Neural cell (in vitro differentiated cells): ENCODE measurements at regions not wholly inside any gene's neighbourhood (a gene's known extent, or its start where the extent isn't known, plus 50 kb on each side); places are given as distances from the start of the nearest gene placed in this dataset.

Source experiments
- H2AFZ ChIP-seq: fragments of 200-600, 300-800 bp; sonication (generic), shearing (Covaris generic); 2 replicates; pipeline ENCODE4 v1.6.0; 2014; ENCODE audit warnings: low read depth, mild to moderate bottlenecking, antibody characterized with exemption, low read length, moderate library complexity
- H3F3A ChIP-seq: fragments of 200-600 bp; shearing (Covaris generic); 2 replicates; pipeline ENCODE4 v1.6.1; 2016; ENCODE audit warnings: mild to moderate bottlenecking, moderate library complexity, mixed read lengths, antibody characterized with exemption, low read length; ENCODE audit not compliant: insufficient read depth, poor library complexity, severe bottlenecking
- H3K27ac ChIP-seq: fragments of 200-600, 300-800 bp; sonication (generic), shearing (Covaris generic); 2 replicates; pipeline ENCODE4 v1.5.1; 2014; ENCODE audit warnings: mild to moderate bottlenecking, low read length, moderate library complexity
- H3K27me3 ChIP-seq: fragments of 300-800, 200-600 bp; sonication (generic), shearing (Covaris generic); 2 replicates; pipeline ENCODE4 v1.6.0; 2014; ENCODE audit warnings: mild to moderate bottlenecking, low read depth, low read length, moderate library complexity; ENCODE audit not compliant: insufficient read depth
- H3K36me3 ChIP-seq: fragments of 300-800, 200-600 bp; sonication (generic), shearing (Covaris generic); 2 replicates; pipeline ENCODE4 v1.5.1; 2014; ENCODE audit warnings: mild to moderate bottlenecking, antibody characterized with exemption, low read length, moderate library complexity; ENCODE audit not compliant: insufficient read depth
- H3K4me2 ChIP-seq: fragments of 300-800, 200-600 bp; sonication (generic), shearing (Covaris generic); 2 replicates; pipeline ENCODE4 v1.6.0; 2014; ENCODE audit warnings: mild to moderate bottlenecking, low read length
- H3K4me3 ChIP-seq: fragments of 300-800, 200-600 bp; sonication (generic), shearing (Covaris generic); 2 replicates; pipeline ENCODE4 v1.5.1; 2014; ENCODE audit warnings: mild to moderate bottlenecking, low read length, moderate library complexity
- H3K79me2 ChIP-seq: fragments of 200-600 bp; shearing (Covaris generic); replicated peaks from 2 replicates; pipeline ENCODE4 v1.6.0; 2014; ENCODE audit warnings: mild to moderate bottlenecking, low read length, moderate library complexity; ENCODE audit not compliant: insufficient read depth
- H3K9ac ChIP-seq: fragments of 300-800, 200-600 bp; sonication (generic), shearing (Covaris generic); 2 replicates; pipeline ENCODE4 v1.6.1; 2016; ENCODE audit warnings: mild to moderate bottlenecking, low read length, mixed read lengths
- H3K9me2 ChIP-seq: fragments of 200-600 bp; shearing (Covaris generic); 2 replicates; pipeline ENCODE4 v1.6.1; 2016; ENCODE audit warnings: mild to moderate bottlenecking, low read length, mixed read lengths; ENCODE audit not compliant: insufficient read depth
- H3K9me3 ChIP-seq: fragments of 200-600, 300-800 bp; sonication (generic), shearing (Covaris generic); 2 replicates; pipeline ENCODE4 v1.6.1; 2016; ENCODE audit warnings: mild to moderate bottlenecking, mixed run types, low read length, moderate library complexity, mixed read lengths
- H4K20me1 ChIP-seq: fragments of 200-600 bp; shearing (Covaris generic); 2 replicates; pipeline ENCODE4 v1.6.1; 2016; ENCODE audit warnings: mild to moderate bottlenecking, mixed run types; ENCODE audit not compliant: insufficient read depth
- EP300 ChIP-seq: fragments of 450-650 bp; conservative IDR thresholded peaks from 2 replicates; pipeline ENCODE4 v1.6.1; 2014; ENCODE audit warnings: antibody characterized with exemption, mild to moderate bottlenecking, moderate library complexity; ENCODE audit not compliant: poor library complexity, severe bottlenecking
- EZH2 ChIP-seq: fragments of 200-600, 300-800 bp; shearing (Covaris generic), sonication (generic); IDR thresholded peaks from 2 replicates; pipeline ENCODE4 v1.6.1; 2014; ENCODE audit warnings: antibody characterized with exemption, low read length, borderline replicate concordance, mild to moderate bottlenecking; ENCODE audit not compliant: insufficient read depth, poor library complexity, severe bottlenecking
- MXI1 ChIP-seq: fragments of 450-650 bp; conservative IDR thresholded peaks from 2 replicates; pipeline ENCODE4 v1.6.1; 2014; ENCODE audit warnings: antibody characterized with exemption, mild to moderate bottlenecking; ENCODE audit not compliant: poor library complexity, severe bottlenecking
- POLR2AphosphoS5 ChIP-seq: IDR thresholded peaks from 2 replicates; pipeline ENCODE4 v1.6.1; 2012
- RAD21 ChIP-seq: fragments of 450-650 bp; conservative IDR thresholded peaks from 2 replicates; pipeline ENCODE4 v1.6.1; 2014; ENCODE audit warnings: antibody characterized with exemption, mild to moderate bottlenecking, moderate library complexity
- REST ChIP-seq: IDR thresholded peaks from 2 replicates; pipeline ENCODE4 v1.6.1; 2012; ENCODE audit warnings: borderline replicate concordance
- SMC3 ChIP-seq: fragments of 450-650 bp; conservative IDR thresholded peaks from 2 replicates; pipeline ENCODE4 v1.6.1; 2014; ENCODE audit warnings: antibody characterized with exemption, mild to moderate bottlenecking, moderate library complexity; ENCODE audit not compliant: poor library complexity
- TAF1 ChIP-seq: IDR thresholded peaks from 2 replicates; pipeline ENCODE4 v1.6.1; 2012; ENCODE audit warnings: low read depth
- TF ChIP-seq, protein P1 (sequence below): fragments of 450-650 bp; IDR thresholded peaks from 2 replicates; pipeline ENCODE4 v1.5.1; 2014; ENCODE audit warnings: antibody characterized with exemption, mild to moderate bottlenecking, moderate library complexity; ENCODE audit not compliant: poor library complexity, severe bottlenecking

- H4K20me1 ChIP-seq: no peaks in the 10 kb centered on the region
- H3K9me3 ChIP-seq: no peaks in the 10 kb centered on the region
- H2AFZ ChIP-seq: no peak overlapping the region
- no peaks in the 10 kb centered on the region for H3F3A ChIP-seq
- no peak overlapping the region for H3K4me3 ChIP-seq
- no peak overlapping the region for H3K9ac ChIP-seq
- H3K36me3 ChIP-seq: no peaks in the 10 kb centered on the region
- H3K27ac ChIP-seq: no peak overlapping the region
- no peak overlapping the region for H3K4me2 ChIP-seq
- H3K27me3 ChIP-seq: no peaks in the 10 kb centered on the region
- no peak for TF ChIP-seq TAF1
- no peak for TF ChIP-seq POLR2AphosphoS5
- TF ChIP-seq MXI1: no peak
- no peak for TF ChIP-seq EP300
- TF ChIP-seq REST: no peak
- TF ChIP-seq, protein P1, sequence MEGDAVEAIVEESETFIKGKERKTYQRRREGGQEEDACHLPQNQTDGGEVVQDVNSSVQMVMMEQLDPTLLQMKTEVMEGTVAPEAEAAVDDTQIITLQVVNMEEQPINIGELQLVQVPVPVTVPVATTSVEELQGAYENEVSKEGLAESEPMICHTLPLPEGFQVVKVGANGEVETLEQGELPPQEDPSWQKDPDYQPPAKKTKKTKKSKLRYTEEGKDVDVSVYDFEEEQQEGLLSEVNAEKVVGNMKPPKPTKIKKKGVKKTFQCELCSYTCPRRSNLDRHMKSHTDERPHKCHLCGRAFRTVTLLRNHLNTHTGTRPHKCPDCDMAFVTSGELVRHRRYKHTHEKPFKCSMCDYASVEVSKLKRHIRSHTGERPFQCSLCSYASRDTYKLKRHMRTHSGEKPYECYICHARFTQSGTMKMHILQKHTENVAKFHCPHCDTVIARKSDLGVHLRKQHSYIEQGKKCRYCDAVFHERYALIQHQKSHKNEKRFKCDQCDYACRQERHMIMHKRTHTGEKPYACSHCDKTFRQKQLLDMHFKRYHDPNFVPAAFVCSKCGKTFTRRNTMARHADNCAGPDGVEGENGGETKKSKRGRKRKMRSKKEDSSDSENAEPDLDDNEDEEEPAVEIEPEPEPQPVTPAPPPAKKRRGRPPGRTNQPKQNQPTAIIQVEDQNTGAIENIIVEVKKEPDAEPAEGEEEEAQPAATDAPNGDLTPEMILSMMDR: no peak
- no peak for TF ChIP-seq RAD21
- TF ChIP-seq SMC3: no peak
- TF ChIP-seq EZH2: no peak
- H3K9me2 ChIP-seq: no peaks in the 10 kb centered on the region
- no peaks in the 10 kb centered on the region for H3K79me2 ChIP-seq
Measured at GRCh38 chr13:53311561-53311960, 282.9 kb downstream of the OLFM4 start.

DNA sequence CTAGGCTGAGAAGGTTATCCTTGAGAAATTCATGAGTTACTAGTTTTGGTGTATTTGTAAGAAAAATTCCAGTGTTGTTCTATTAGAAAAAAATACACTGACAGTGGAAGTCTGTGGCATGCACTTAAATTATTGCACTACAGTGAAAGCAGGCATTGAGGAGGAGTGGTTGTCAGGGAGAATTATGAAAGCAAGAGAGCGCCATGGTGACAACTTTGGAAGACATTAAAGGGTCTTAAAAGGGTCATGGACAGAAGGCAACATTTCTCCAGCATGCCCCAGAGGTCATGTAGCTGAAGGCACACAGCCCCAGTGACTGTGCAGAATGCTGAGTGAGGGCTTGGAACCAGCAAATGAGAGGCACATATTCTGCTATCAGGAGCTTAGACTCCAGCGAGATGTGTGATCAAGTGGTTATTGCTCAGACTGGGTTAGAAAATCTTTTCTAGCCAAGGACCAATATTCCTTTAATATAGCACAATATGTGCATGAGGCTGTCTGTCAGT, 292.7 kb downstream of the OLFM4 start:
- TF ChIP-seq EZH2 (no peak), POLR2AphosphoS5 (peak; percentile 46), RAD21 (no peak), EP300 (peak; percentile 52), SMC3 (peak; percentile 7), TAF1 (no peak), REST (no peak), MXI1 (no peak)
- TF ChIP-seq, protein P1: no peak
- Histone ChIP-seq H3K9me2 (no peaks in the 10 kb centered on the region), H3K27me3 (no peaks in the 10 kb centered on the region)

More for the DNA sequence above, 292.7 kb downstream of the OLFM4 start:
- Histone ChIP-seq H3K9ac (no peak overlapping the region), H3F3A (no peaks in the 10 kb centered on the region), H3K79me2 (no peaks in the 10 kb centered on the region), H3K9me3 (no peaks in the 10 kb centered on the region), H3K4me3 (no peak overlapping the region), H3K27ac (no peak overlapping the region), H3K36me3 (no peaks in the 10 kb centered on the region), H4K20me1 (no peaks in the 10 kb centered on the region), H3K4me2 (no peak overlapping the region), H2AFZ (no peak overlapping the region)
